ENCODE measurements at regions not wholly inside any gene's neighbourhood (a gene's known extent, or its start where the extent isn't known, plus 50 kb on each side); places are given as distances from the start of the nearest gene placed in this dataset.
A peak's percentile ranks its signal among the peaks of the same experiment; 100 is the strongest.
"Not testable (repeated sequence)": the region's sequence is repeated elsewhere in the genome, so short reads cannot be mapped to it uniquely, and the experiment has no call there.

DNA sequence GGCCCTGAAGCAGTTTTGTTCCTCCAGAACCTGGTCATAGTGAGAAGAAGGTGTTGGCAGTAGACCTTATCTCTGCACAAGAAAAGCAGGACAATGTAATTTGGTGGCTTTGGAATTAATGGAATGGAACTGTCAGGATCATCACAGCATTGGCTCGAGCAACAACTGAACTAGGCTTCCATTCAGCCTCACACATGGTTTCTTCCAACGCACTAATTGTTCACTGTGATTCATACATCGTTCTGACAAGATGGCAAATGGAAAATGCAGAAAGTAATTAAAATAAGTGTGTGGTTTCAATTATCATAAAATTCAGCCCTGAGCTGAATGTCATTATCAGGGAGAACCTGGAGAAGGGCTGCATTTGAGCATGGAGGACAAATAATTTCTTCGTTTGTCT lies 80.6 kb downstream of the MFSD1 start:
- DNase-seq = no peak

DNA sequence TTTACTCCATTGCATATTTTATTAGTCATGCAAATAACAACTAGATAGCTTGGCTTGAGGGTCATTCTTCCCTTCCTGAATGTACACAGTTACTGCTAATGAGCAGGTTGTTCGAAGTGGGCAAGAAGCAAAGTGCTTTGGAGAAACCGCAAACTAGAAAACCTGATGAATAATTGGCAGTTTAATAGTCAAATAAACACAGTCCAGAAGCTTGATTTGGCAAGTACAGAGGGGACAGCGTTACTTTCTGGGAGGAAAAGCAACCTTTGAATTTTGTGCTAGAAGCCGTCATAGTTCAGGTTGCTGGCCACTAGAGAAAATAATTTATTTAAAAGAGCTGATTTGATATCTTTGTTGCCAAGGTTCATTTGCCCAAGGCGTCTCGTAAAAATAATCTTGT lies 94.9 kb downstream of the MFSD1 start:
- no peak for DNase-seq

DNA sequence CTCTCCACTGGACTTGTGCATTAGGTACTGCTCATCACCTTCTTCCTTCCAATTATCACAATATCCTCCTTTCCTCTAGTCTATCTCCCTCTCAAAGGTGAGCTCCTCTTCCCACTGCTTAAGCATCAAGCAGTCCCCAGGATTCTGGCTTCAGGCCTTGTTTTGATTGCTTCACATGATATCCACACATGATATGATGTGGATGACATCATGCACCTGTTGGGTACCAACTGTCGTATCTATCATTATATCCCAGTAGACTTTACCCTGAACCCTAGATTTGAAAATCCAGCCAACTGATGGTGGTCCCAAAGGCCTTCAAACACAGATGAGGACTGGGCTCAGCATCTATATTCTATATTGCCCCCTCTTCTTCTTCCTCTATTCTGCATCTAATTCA lies 104.9 kb downstream of the MFSD1 start:
- no peak for DNase-seq

DNA sequence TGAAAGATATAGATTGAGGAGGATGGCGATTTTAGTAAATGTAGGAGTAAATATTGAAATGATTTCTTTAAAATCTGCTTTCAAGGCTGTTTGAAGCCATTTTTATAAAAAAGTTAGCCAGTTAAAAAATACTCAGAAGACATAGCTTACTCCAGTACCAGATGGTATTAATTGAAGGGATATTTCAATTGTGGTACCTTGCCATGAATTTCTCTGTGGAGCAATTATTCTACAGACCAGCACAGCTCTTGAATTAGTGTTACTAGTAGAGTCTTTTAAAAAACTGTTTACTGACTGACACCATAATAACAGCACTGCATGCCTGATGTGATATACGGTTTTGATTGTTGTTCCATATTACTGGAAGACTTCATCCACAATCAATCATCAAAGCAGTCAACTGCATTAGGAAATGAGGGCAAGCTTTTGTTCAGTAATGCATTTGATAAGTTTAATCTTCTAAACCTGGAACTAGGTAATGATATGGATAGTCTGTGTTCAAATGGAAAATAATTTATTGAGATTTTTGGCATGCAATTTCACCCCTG lies 106.4 kb downstream of the MFSD1 start:
- DNase-seq = no peak

DNA sequence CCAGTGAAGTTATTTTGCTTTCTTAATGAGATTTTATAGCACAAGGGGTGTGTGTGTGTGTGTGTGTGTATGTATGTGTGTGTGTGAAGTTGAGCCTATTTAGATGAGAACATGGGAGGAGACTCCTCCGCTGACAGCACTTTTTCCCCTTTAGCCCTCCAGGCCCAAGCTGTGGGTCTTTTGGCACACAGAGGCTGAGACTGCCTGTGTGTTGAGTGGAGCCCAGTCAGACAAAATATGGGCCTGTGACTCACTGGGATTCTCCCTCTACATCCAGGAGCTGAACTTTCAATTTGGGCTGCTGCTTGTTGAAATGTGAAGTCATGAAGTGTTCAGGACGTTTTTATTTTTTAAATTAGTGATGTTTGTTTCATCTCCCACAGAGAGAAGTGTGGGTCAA lies 108.0 kb downstream of the MFSD1 start:
- DNase-seq = no peak

DNA sequence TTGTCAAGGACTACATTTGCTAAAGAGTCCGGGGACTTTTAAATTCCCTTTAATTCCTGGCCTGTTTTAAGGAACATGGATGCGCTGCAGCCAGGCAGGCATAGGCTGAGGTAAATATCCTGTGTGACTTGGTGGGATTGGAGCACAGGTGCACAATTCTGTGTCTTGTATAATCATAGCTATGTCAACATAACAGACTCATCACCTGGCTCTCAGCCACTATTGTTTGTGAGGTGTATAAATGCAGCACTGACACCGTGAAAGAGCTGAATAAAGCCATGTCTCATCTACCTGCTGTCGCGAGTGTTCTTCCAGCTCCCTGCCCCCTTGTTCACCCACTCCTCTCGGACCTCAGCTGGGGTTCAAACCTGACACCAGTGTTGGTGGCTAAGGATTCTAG lies 109.7 kb downstream of the MFSD1 start:
- DNase-seq = no peak

DNA sequence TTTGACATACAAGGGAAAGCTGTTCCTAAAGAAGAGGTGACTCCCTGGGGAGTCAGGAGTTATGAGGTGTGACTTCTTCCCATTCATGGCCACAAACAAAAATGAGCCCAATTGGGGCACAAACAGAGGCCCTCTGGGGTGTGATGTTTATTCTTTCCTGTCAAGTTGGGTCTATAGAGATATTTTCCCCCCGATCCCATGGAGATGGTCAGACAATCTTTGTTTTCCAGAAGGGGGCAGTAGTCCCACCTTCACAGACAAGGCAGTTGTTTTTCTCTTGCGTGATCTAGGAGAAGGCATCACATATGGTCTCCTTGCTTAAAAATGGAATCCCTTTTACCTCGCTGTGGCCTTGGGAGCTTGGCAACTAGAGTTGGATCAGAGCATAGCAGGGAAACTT lies 110.3 kb downstream of the MFSD1 start:
- peak in 1 of 3 donors; percentile 1 for DNase-seq

DNA sequence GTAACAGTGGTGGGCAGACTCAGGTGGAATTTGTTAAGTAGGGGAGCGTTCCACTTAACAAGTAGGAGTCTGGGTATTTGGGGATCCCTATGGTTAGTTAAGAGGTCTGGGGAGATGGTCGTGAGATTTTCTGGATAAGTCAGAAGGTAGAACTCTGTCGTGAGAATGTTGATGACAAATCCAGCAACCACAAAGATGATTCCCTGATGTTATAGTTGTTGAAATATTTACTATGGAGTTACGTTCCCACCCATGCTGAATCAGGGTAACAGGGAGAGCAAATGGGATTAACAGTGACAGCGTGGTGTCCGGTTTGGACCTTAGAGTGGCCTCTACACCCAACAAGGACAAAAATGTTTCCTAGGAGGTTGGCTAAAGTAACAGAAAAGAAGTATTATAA lies 110.8 kb downstream of the MFSD1 start:
- no peak for DNase-seq

DNA sequence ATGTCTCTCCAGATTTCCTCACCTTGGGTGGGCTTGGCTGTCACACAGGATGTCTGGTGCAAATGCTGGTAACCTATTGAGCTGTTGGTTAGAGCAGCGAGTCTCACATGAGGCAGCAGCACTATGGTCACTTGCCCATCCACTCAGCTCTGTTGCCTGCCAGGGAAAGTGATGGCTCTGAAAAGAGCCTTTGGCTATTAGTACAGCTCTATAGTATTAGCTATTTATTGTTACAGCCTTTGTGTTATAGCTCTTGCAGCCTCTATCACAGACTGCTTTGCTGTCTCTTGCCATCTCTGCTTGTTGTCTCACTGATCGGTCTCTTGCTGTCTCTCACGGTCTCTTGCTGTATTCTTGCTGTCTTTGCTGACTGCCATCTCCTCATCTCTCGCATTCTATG lies 114.3 kb downstream of the MFSD1 start:
- no peak for DNase-seq

DNA sequence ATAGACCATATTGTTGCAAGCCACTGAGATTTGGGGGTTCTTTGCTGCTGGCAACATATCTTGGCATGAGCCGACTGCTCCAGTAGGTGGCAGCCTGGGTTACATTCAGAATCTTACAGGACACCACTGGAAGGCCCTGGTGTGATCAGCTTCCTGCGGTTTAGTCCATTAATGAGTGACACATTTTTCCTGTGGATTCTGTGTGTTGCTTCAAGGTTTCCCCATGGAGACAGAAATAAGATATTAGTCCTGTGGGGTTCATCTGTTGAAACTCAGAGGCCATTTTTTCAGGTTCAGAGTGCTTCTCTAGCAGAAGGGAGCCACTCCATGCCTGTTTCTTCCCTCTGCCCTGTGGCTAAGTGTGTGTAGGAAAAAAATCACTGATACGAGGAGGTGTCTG lies 116.2 kb downstream of the MFSD1 start:
- DNase-seq = peak; percentile 30 to 54 (median 42)

DNA sequence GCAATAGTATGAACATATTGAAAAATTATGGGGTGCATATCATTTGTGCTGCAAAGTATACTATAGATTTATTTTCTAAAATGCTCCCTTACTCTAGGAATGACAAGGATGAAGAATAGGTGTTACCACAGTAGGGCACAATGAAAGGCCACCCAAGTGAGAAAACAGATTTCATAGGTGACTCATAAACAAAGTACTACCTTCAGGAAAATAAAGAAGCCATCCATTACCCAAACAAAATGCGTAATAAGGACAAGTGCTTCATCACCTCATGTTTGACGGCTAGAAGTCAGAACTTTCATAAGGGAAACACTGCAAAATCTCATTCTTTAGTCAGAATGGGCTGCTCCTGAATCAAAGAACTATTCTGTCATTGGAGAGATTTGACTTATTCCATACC lies 116.6 kb downstream of the MFSD1 start:
- no peak for DNase-seq

DNA sequence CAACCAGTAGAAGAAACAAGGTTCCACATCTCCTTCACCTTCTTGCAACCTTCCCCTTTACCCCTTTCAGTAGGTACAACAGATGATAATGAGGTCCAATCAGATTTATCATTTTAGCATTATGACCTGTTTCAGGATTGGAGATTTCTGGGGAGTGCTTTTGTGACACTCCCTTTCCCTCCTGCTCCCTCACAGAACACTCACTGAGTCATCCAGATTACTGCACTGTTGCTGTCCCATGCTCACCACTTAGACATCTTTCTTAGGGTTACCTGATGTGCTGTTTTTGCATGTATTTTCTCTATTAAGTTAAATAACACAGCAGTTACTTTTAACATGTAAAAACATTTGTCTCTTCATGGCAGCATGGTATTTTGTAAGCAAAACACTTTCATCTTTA lies 118.5 kb downstream of the MFSD1 start:
- no peak for DNase-seq

DNA sequence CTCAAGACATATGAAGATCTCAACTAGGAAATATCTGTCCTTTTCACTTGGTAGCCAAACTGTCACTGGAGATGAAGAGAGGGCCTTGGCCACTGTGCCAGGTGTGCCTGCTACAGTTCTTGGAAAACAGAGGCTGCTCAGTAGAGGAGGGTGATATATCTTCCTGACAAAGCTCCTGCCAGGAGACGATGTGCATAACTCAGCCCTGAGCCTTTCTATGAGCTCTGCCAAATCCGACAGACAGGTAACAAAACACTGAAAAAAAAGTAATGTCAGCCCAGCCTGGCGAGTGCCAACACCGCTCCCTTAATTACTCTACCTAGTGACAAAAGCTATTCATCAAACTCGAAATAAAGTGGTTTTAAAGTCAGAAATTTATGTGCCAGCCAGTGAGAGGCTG lies 123.2 kb downstream of the MFSD1 start:
- no peak for DNase-seq

DNA sequence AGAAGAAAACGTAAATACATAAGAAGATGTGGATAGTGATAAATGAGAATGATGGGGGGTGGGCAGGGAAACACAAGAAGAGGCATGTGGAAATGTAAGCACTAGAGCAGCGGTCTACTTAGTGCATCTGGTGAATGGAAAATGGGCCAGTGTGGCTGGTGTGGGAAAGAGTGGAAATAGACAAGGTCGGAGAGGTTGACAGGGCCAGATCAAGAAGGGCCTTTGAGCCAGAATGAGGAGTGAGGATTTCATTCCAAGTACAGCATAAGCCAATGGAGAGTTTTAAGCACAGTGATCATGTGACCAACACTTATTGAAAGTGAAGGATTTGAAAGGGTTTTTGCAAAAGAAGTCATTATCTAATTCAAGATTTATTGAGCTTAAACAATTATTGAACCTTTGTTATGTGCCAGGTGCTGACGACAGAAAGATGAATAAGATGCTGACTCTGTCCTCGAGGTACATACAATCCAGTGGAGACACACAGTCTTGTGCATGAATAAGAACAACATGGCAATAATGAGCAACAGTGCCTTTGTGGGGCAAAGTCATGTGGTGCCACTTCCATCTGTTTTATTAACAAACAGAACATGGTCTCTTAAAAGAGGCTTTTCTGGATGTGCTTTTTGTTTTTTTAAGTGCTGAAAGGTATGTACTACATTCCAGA lies 124.1 kb downstream of the MFSD1 start:
- DNase-seq = no peak

DNA sequence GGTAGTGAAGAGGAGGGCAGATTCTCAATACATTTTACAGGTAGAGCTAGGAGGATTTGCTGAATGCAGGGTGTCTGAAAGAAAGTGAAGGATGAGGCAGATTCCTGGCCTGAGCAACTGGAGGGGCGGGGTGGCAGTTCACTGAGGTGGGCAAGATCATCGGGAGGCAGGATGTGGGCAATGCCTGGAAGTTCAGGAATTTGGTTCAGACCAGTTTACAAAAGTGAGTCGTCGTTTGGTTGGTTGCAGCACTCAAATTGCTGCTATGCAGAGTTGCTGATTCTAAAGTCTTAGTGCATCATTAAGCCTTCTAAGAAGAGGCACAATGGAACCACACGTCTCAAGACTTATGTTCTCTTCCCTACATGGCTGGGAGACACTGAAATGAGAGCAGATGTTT lies 134.0 kb downstream of the MFSD1 start:
- no peak for DNase-seq

DNA sequence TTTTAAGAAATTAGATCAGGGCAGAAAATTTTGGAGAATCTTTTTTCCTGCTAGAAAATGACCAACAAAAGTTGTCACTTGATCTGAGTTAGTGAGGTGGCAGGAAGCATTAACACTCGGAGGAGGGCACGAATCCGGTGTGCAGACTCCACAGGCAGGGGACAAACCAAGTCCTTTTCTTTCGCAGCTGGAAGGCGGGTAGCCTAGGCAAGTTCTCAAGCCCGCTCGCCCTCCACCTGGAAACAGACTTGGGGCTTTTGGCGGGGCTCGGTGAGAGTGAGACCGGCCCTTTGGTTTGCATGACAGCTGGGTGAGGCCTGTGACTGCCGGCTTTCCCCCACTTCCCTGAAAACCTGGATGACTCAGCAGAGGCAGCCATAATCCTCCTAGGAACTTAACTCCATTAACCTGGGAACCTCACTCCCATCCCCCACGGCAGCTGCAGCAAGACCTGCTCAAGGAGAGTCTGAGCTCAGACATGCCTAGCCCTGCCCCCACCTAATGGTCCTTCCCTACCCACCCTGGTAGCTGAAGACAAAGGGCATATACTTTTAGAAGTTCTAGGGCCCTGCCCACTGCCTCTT lies 134.8 kb downstream of the MFSD1 start:
- DNase-seq = no peak

DNA sequence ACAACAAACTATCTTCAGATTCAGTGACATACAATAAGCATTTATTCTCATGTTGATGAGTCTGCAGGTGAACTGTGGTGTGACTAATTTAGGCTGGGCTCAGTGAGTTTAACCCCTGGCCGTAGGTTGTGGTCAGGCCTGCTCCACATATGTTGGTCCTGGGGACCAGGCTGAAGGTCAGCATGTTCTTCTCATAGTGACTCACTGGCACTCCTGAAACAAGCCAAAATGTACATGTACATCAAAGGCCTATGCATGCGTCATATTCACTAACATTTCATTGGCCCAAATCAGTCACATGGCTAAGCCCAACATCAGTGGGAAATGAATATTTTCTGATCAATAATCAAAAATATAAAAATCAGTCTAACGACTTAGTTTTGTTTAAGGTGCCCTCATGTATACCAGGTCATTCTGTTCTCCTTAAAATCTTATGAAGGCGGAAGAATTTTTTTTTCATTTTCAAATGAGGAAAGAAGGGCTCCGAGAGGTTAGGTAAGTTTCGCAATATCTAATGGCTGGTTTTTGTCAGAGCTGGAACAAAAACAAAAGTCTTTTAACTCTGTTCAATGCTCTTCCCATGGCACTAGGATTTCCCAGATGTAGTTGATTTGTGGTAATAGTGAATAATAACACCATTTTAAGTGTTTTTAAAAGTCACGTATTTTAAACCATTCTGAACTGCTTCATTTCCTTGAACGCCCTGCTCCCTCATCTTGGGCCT lies 148.5 kb downstream of the MFSD1 start:
- DNase-seq = no peak

DNA sequence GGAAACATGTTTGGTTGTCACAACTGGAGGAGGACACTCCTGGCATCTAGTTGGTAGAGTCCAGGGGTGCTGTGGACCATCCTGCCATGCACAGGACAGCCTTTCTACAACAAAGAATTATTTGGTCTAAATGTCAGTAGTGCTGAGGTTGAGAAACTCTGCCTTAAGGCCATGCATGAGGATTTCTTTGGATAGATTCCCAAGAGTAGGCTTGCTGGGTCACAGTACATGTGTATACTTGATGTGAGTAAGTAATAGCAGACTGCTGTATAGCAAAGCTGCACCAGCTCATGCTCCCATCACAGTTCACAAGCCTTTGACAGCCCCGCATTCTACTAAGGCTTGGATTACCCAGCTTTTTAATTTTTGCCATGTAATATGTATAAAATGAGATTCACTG lies 151.3 kb downstream of the MFSD1 start:
- no peak for DNase-seq

DNA sequence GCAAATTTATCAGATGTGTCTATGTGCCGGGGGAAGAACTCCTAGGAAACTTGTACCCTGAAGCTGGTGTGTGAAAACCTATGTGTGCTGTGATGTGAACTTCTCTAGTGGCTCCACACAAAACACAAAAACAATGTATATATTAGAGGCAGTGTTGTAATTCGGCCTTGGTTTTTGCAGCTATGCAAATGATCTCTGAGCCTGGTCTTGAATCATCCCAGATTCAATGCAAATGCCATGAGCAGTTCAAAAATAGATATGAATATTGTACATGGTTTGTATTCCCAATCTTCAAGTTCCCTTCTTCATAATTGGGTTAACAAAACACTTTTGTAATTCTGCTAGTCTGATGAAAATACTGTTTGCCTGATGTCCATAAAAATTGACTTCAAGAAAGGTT lies 152.6 kb downstream of the MFSD1 start:
- DNase-seq = no peak

DNA sequence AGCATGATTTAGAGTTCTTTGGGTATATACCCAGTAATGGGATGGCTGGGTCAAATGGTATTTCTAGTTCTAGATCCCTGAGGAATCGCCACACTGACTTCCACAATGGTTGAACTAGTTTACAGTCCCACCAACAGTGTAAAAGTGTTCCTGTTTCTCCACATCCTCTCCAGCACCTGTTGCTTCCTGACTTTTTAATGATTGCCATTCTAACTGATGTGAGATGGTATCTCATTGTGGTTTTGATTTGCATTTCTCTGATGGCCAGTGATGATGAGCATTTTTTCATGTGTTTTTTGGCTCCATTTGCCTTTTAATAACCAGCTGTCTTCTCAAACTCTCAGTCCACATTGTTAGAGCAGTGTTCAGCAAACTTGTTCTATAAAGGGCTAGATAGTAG lies 155.9 kb downstream of the MFSD1 start:
- not testable (repeated sequence) for DNase-seq

DNA sequence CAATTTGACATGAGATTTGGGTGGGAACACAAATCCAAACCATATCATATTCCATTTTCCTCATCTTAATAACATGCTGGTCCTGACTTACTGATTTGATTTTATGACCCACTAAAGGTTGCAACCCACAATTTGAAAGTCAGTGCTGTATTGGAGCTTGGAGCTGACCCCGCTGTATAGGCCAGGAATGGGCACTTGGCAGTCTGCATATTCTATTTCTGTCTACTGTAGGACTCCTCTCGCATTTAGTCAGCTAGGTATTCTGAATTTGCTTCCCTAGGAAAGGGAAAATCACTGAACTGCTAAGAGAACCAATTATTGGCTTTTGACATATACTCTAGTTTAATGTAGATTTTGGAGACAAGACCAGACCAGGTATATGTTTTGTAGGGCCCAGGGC lies 157.0 kb downstream of the MFSD1 start:
- DNase-seq = no peak

DNA sequence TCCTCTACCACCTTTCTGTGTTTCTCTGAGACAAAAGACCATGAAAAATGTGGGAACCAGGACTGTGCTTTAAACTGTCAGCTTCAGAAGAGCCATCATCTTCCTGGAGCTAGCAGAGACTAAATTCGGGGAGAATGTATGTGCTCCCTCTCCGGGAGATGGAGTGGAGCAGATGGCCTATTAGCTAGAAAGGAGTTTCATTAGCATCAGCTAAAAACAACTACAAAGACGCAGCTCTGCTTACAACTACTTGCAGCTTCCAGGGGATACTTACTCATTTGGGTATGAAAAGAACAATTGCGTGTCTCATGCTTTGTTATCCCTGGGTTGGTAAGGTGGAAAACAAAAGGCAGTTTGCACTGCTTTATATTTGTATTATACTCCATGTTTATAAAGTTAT lies 159.6 kb downstream of the MFSD1 start:
- DNase-seq = no peak

DNA sequence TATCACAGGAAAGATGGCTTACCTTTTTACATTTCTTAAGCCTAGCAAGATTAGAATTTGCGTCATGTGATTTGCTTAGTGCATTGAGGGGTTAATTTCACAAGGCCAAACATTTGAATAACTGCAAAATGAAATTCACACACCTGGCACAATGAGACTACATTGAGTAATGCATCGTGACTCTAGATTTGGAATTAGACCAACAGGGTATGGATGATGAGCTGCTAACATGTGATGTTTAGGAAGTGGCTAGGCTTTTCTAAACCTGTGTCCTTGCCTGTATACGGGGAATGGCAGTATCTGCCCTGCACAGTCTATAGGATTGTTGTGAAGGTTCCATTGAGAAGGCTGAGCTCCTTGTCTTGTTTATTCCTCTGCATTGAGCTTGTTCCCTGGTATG lies 160.1 kb downstream of the MFSD1 start:
- DNase-seq = no peak

DNA sequence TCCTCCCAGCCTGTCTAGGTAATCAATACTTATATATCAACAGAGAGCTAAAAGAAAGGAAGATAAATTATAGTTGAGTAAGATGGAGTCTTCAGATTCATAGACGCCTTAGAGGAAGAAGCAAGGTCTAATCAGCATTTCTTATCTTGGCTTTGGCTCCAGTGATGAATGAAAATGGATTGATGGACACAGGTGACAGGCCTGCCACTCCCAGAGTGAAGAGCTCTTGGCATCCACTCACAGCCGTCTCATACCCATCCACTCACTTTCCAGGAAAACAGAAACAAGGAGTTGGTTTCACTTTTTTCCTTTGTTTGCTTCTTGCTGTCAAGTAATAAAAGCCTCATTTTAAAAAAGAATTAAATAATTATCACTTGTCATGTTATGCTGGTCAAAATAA lies 168.2 kb downstream of the MFSD1 start:
- DNase-seq = no peak

Measured in suppressor macrophage treated with lipopolysaccharide for 1 hour (primary cell).